ENCODE measurements at regions not wholly inside any gene's neighbourhood (a gene's known extent, or its start where the extent isn't known, plus 50 kb on each side); places are given as distances from the start of the nearest gene placed in this dataset.
"Not testable (repeated sequence)": the region's sequence is repeated elsewhere in the genome, so short reads cannot be mapped to it uniquely, and the experiment has no call there.

DNA sequence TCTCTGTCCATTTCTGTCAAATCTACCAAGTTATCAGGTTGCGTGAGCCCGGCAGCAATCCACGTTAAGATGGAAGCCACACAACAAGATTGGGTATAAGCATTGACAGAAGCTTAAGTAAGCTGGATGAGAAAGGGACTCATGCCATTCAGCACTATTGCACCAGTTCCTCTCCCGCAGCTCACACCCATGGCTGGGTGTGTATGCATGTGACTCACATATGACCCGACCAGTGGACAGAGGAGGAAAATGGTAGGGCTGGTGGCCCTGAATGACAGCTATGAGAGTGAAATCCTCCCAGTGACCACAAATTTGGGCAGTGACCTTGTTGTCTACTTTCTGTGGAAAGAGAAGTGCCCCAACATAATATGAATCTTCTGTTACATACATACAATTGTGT lies 113.5 kb downstream of the OTOR start:
- Histone ChIP-seq H3K27me3 (ENCODE audit: insufficient read depth, poor library complexity, severe bottlenecking) (no peaks in the 10 kb centered on the region), H3K4me3 (ENCODE audit: severe bottlenecking) (no peak overlapping the region), H3K27ac (ENCODE audit: poor library complexity, severe bottlenecking) (no peak overlapping the region), H3K36me3 (ENCODE audit: low read depth) (no peaks in the 10 kb centered on the region), H3K9me3 (ENCODE audit: severe bottlenecking) (no peaks in the 10 kb centered on the region), H3K4me1 (ENCODE audit: insufficient read depth, poor library complexity, severe bottlenecking) (no peaks in the 10 kb centered on the region)
- DNase-seq (ENCODE audit: low spot score) (no peak), ATAC-seq (ENCODE audit: low read depth) (no peak)
- TF ChIP-seq, protein P1, sequence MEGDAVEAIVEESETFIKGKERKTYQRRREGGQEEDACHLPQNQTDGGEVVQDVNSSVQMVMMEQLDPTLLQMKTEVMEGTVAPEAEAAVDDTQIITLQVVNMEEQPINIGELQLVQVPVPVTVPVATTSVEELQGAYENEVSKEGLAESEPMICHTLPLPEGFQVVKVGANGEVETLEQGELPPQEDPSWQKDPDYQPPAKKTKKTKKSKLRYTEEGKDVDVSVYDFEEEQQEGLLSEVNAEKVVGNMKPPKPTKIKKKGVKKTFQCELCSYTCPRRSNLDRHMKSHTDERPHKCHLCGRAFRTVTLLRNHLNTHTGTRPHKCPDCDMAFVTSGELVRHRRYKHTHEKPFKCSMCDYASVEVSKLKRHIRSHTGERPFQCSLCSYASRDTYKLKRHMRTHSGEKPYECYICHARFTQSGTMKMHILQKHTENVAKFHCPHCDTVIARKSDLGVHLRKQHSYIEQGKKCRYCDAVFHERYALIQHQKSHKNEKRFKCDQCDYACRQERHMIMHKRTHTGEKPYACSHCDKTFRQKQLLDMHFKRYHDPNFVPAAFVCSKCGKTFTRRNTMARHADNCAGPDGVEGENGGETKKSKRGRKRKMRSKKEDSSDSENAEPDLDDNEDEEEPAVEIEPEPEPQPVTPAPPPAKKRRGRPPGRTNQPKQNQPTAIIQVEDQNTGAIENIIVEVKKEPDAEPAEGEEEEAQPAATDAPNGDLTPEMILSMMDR (IDR thresholded peaks at IDR 0.05; ENCODE audit: poor library complexity, severe bottlenecking): no peak

DNA sequence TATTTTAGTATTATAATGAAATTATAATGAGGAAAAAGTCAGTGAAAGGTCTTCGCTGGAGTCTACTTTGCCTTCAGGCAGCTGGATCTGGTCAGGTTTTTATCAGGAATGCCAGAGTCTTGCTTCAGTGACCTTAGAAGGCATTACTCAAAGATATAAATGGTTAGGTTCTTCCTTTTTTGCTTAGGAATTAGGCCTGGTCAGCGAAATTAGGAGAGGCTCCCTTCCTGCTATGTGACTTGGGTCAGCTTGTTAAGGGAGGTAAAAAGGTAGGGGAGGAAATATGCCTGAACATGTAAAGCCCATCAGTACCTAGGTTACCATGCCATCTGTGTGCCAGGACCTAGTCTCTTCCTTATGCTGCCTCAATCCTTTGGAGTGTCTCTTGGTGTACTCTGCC lies 115.1 kb downstream of the OTOR start:
- Histone ChIP-seq H3K4me1 (ENCODE audit: insufficient read depth, poor library complexity, severe bottlenecking) (no peaks in the 10 kb centered on the region), H3K9me3 (ENCODE audit: severe bottlenecking) (no peaks in the 10 kb centered on the region), H3K36me3 (ENCODE audit: low read depth) (no peaks in the 10 kb centered on the region), H3K27me3 (ENCODE audit: insufficient read depth, poor library complexity, severe bottlenecking) (no peaks in the 10 kb centered on the region), H3K4me3 (ENCODE audit: severe bottlenecking) (no peak overlapping the region), H3K27ac (ENCODE audit: poor library complexity, severe bottlenecking) (no peak overlapping the region)
- TF ChIP-seq, protein P1 (IDR thresholded peaks at IDR 0.05; ENCODE audit: poor library complexity, severe bottlenecking): no peak
- no peak for ATAC-seq (ENCODE audit: low read depth)
- DNase-seq (ENCODE audit: low spot score): no peak

DNA sequence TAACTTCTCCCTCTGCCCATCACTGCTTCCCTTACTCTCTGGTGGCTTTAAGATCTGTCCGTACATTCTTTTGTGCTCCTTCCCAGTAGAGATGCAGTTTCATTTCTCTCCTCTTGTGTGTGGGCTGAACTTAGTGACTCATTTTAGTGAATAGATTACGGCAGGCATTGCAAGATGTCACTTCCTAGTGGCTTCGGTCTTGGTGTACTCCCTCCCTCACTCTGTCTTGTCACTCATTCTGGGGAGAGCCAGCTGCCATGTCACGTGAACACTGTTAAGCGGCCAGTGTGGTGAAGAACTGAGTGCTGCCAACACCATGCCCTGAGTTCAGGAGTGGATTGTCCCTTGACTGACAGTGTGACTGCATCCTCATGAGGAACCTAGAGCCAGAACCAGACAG lies 115.9 kb downstream of the OTOR start:
- ATAC-seq (ENCODE audit: low read depth): no peak
- no peak overlapping the region for H3K27ac ChIP-seq (ENCODE audit: poor library complexity, severe bottlenecking)
- TF ChIP-seq, protein P1 (IDR thresholded peaks at IDR 0.05; ENCODE audit: poor library complexity, severe bottlenecking): no peak

DNA sequence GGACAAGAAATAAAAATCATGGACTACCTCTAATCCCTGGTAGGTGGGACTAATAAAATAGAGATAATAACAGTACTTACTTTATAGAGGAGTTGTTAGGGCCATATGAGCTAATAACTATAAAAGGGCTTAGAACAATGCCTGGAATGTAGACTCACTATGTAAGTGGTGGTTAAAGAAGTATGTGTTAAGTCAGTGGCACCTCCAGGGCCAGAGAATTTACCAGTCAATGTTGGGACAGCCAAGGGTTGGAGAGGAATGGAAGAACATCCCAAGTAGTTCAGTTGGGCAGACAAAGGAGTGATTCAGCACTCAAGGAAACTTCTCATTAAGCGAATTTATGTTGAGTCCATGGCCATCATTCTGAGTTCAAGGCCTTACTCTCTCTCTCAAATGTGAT lies 116.8 kb downstream of the OTOR start:
- H3K4me3 ChIP-seq (ENCODE audit: severe bottlenecking): no peak overlapping the region
- no peak for ATAC-seq (ENCODE audit: low read depth)

More for the DNA sequence above, 115.9 kb downstream of the OTOR start:
- no peaks in the 10 kb centered on the region for H3K27me3 ChIP-seq (ENCODE audit: insufficient read depth, poor library complexity, severe bottlenecking)
- no peaks in the 10 kb centered on the region for H3K36me3 ChIP-seq (ENCODE audit: low read depth)
- H3K9me3 ChIP-seq (ENCODE audit: severe bottlenecking): no peaks in the 10 kb centered on the region
- no peak for DNase-seq (ENCODE audit: low spot score)
- no peak overlapping the region for H3K4me3 ChIP-seq (ENCODE audit: severe bottlenecking)
- no peaks in the 10 kb centered on the region for H3K4me1 ChIP-seq (ENCODE audit: insufficient read depth, poor library complexity, severe bottlenecking)

GRCh38 chr20:16865406-16865805 lies 117.2 kb downstream of the OTOR start:
- no peaks in the 10 kb centered on the region for H3K27me3 ChIP-seq (ENCODE audit: insufficient read depth, poor library complexity, severe bottlenecking)
- no peak for ATAC-seq (ENCODE audit: low read depth)
- H3K4me3 ChIP-seq (ENCODE audit: severe bottlenecking): no peak overlapping the region
- no peaks in the 10 kb centered on the region for H3K9me3 ChIP-seq (ENCODE audit: severe bottlenecking)
- H3K36me3 ChIP-seq (ENCODE audit: low read depth): no peaks in the 10 kb centered on the region
- H3K4me1 ChIP-seq (ENCODE audit: insufficient read depth, poor library complexity, severe bottlenecking): no peaks in the 10 kb centered on the region
- no peak overlapping the region for H3K27ac ChIP-seq (ENCODE audit: poor library complexity, severe bottlenecking)
- TF ChIP-seq, protein P1 (IDR thresholded peaks at IDR 0.05; ENCODE audit: poor library complexity, severe bottlenecking): no peak
- DNase-seq (ENCODE audit: low spot score): no peak

More for the DNA sequence above, 116.8 kb downstream of the OTOR start:
- no peaks in the 10 kb centered on the region for H3K4me1 ChIP-seq (ENCODE audit: insufficient read depth, poor library complexity, severe bottlenecking)
- no peaks in the 10 kb centered on the region for H3K36me3 ChIP-seq (ENCODE audit: low read depth)
- no peak overlapping the region for H3K27ac ChIP-seq (ENCODE audit: poor library complexity, severe bottlenecking)
- H3K9me3 ChIP-seq (ENCODE audit: severe bottlenecking): no peaks in the 10 kb centered on the region
- DNase-seq (ENCODE audit: low spot score): no peak
- no peaks in the 10 kb centered on the region for H3K27me3 ChIP-seq (ENCODE audit: insufficient read depth, poor library complexity, severe bottlenecking)
- TF ChIP-seq, protein P1 (IDR thresholded peaks at IDR 0.05; ENCODE audit: poor library complexity, severe bottlenecking): no peak

DNA sequence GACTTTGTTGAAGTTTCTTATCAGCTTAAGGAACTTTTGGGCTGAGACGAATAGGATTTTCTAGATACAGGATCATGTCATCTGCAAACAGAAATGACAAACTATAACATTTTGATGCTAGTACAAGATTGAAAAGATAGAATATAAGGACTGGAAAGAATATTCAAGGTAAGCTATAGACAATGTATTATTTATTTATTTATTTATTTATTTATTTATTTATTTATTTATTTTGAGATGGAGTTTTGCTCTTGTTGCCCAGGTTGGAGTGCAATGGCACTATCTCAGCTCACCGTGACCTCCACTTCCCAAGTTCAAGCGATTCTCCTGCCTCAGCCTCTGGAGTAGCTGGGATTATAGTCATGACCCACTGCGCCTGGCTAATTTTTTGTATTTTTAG lies 125.0 kb downstream of the OTOR start:
- not testable (repeated sequence) for H3K36me3 ChIP-seq (ENCODE audit: low read depth); H3K27ac ChIP-seq (ENCODE audit: poor library complexity, severe bottlenecking); H3K4me1 ChIP-seq (ENCODE audit: insufficient read depth, poor library complexity, severe bottlenecking); ATAC-seq (ENCODE audit: low read depth); H3K4me3 ChIP-seq (ENCODE audit: severe bottlenecking); H3K9me3 ChIP-seq (ENCODE audit: severe bottlenecking); DNase-seq (ENCODE audit: low spot score)
- peaks cover 13% of the 10 kb centered on the region for H3K27me3 ChIP-seq (ENCODE audit: insufficient read depth, poor library complexity, severe bottlenecking)
